Head of caudate nucleus (tissue), 42 donors: ENCODE measurements at regions not wholly inside any gene's neighbourhood (a gene's known extent, or its start where the extent isn't known, plus 50 kb on each side); places are given as distances from the start of the nearest gene placed in this dataset.

Experiments used
- DNase-seq, 42 donors: peaks; one replicate each; pipeline versions ENCODE4 v3.0.0 to v3.0.0-alpha.2; 2020 to 2021; ENCODE audit warnings: mixed read lengths in 7 of 42
- intact Hi-C: fragments of 100-400 bp; cut with DNase I; formaldehyde crosslinking; loops from one replicate; pipeline ENCODE4 v1.15.0; 2022

GRCh38 chr5:147966829-147967228 lies 60.5 kb upstream of the C5orf46 start:
- DNase-seq: no peak

GRCh38 chr5:147966326-147966725 lies 60.0 kb upstream of the C5orf46 start:
- no peak for DNase-seq
- intact Hi-C loops: no loop called here

More at GRCh38 chr5:147966829-147967228, 60.5 kb upstream of the C5orf46 start:
- intact Hi-C loops: no loop called here

DNA sequence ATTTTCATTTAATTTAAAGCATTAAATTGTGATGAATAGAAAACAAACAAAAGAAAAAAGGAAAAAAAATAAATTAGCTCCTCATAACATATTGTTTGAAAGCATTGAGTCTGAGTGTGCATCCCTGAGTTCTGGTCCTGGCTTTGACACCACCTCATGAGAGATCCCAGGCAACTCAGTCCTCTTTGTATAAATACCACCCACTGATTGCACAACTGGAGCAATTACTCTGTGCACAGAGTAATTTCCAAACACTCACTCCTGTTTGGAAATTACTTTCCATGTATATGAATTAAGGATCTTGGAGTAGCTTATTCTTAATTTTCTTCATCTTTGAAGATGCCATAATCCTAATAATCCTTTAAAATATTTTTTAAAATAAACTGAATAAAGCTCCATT lies 59.4 kb upstream of the C5orf46 start:
- DNase-seq: no peak
- intact Hi-C loops: no loop called here

GRCh38 chr5:147963948-147964693 lies 57.8 kb upstream of the C5orf46 start:
- intact Hi-C loops: no loop called here
- peak in 6 of 42 donors; percentile 4 to 47 (median 12) for DNase-seq

- intact Hi-C loops: no loop called here
- DNase-seq: no peak
Observed at GRCh38 chr5:147963436-147963835, 57.1 kb upstream of the C5orf46 start.

GRCh38 chr5:147961208-147961749 lies 54.9 kb upstream of the C5orf46 start:
- DNase-seq: no peak
- intact Hi-C loops: no loop called here

- intact Hi-C loops: loop anchor here (10.0 kb wide), 1 partner anchor 167 kb away; no protein-coding TSS in a partner anchor
- DNase-seq: peak in 33 of 42 donors; percentile 4 to 80 (median 35)
Observed at GRCh38 chr5:147957901-147958300, 51.6 kb upstream of the C5orf46 start.

DNA sequence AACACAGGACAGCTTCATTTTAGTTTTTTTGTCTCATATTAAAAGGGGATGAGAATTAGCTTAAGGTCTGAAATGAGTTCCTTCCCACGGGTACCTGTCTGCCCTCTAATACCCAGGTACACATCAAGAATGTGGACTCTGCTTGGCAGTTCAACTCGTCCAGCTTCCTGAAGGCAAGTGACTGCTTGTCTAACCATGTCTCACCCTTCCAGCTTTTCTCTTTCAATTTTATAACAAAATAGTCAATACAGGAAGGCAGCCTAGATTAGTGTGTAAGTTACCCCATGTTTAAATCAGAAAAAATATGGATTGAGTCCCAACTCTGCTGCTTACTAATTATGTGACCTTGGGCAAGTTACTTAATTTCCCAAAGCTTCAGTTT lies 50.5 kb upstream of the C5orf46 start:
- DNase-seq: no peak
- intact Hi-C loops: loop anchor here (10.0 kb wide), 1 partner anchor 168 kb away; no protein-coding TSS in a partner anchor

DNA sequence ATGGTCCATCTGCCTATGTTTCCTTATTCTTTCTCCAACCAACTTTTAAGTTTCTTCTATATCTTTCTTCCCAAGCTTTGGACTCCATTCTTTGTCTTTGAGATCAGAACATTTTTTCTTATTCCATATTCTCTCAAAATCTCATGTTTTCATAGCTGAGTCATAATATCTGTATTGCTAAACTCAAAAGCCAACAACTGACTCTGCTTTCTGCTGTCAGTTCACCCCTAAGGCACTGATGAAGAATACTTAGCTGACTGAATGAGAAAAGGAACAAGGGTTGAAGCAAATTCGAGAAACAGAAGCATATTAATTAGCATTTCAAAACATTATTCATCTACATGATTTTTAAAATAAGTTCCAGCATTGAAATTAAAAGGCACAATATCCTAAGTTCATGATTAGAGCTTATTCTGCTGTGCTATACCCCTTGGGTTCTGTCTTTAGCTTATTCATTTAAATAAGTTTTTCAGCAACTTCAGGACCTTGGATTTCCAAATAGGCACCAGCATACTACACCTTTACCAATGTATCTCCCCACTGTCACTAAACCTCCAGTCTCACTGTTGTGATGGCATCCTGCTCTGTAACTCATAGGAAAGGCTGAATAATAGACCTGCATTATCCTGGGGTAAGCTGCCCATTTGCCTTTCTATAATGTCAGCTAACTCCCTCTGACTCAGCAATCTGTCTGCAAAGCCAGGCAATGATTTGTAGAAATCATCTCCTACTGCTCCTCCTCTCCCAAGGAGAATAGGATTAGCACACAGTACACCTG lies 49.9 kb upstream of the C5orf46 start:
- no peak for DNase-seq
- intact Hi-C loops: loop anchor here (10.0 kb wide), 1 partner anchor 169 kb away; no protein-coding TSS in a partner anchor
